Prostate gland (tissue), 2 donors: ENCODE measurements at regions not wholly inside any gene's neighbourhood (a gene's known extent, or its start where the extent isn't known, plus 50 kb on each side); places are given as distances from the start of the nearest gene placed in this dataset.

Source experiments
- CTCF ChIP-seq, 4 experiments: fragments of 200-600 bp in 2 of 4; fragments of 450-650 bp in 2 of 4; sonication (generic) in 2 of 4; IDR thresholded peaks; 1 replicate in 3 of 4; 2 replicates in 1 of 4; pipeline ENCODE4 v1.5.1; 2016 to 2019; ENCODE audit warnings: antibody characterized with exemption in 4 of 4, mild to moderate bottlenecking in 2 of 4, moderate library complexity in 2 of 4
- POLR2A ChIP-seq: fragments of 450-650 bp; IDR thresholded peaks from one replicate; pipeline ENCODE4 v1.6.1; 2016; ENCODE audit warnings: antibody characterized with exemption, mild to moderate bottlenecking
- POLR2AphosphoS5 ChIP-seq: sonication (generic); formaldehyde crosslinking; IDR thresholded peaks from one replicate; pipeline ENCODE4 v1.6.1; 2017; ENCODE audit warnings: antibody characterized with exemption

- no peak for TF ChIP-seq CTCF (IDR thresholded peaks at IDR 0.05)
- no peak for TF ChIP-seq POLR2AphosphoS5
- no peak for TF ChIP-seq POLR2A
These were observed 1504.8 kb downstream of the BRD1 start for GRCh38 chr22:48322907-48323306.
